Fibroblast of mammary gland (primary cell): ENCODE measurements at regions not wholly inside any gene's neighbourhood (a gene's known extent, or its start where the extent isn't known, plus 50 kb on each side); places are given as distances from the start of the nearest gene placed in this dataset.

Source experiments
- DNase-seq: peaks from one replicate; pipeline ENCODE4 v3.0.0-alpha.2; 2010; ENCODE audit warnings: low read depth
- H3K4me3 ChIP-seq: 2 replicates; pipeline ENCODE4 v1.5.1; 2011; ENCODE audit warnings: low read depth, mild to moderate bottlenecking, low read length, moderate library complexity; ENCODE audit not compliant: control insufficient read depth
- CTCF ChIP-seq: conservative IDR thresholded peaks from 2 replicates; pipeline ENCODE4 v1.5.1; 2011; ENCODE audit warnings: low read depth, low read length, inconsistent platforms; ENCODE audit not compliant: control insufficient read depth, insufficient read depth

- H3K4me3 ChIP-seq = no peak overlapping the region
- DNase-seq = no peak
- no peak for TF ChIP-seq CTCF
Observed at GRCh38 chr18:76570856-76571255, 75.8 kb upstream of the ZNF516 start.

DNA sequence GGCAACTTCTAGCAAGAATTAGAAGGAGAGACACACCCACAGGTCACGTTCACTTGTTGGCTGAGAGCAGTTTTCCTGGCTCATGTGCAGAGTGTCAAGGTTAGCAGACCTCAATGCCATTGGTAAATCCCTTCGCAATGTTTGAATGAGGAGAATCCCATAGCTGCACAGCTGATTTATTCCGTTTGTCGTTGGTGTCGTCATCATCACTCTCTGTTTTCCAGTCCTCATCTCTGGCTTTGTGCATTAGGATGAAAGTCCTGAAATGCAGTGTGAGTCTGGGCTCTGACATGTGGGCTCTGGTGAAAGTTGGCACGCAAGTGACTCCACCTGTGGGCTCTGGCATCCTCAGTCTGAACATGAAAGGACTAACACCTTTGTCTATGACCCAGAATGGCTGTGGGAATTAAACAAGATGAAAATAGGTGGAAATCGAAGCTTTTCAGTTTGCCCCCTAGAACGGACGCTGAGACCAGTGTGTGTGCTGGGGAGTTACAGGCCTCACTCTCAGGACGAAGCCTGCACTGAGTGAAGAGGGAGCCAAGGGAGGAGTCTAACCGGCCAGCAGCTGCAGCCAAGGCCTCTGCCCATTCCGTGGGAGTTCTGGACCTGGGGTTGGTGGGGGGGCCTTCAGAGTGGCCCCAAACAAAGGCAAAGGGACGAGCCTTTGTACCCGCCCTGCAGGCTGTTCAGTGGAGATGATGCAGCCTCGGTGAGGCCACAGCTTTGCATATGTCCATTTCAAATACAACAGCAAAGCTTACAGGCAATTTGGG lies 74.8 kb upstream of the ZNF516 start:
- DNase-seq = no peak
- no peak for TF ChIP-seq CTCF
- no peak overlapping the region for H3K4me3 ChIP-seq

DNA sequence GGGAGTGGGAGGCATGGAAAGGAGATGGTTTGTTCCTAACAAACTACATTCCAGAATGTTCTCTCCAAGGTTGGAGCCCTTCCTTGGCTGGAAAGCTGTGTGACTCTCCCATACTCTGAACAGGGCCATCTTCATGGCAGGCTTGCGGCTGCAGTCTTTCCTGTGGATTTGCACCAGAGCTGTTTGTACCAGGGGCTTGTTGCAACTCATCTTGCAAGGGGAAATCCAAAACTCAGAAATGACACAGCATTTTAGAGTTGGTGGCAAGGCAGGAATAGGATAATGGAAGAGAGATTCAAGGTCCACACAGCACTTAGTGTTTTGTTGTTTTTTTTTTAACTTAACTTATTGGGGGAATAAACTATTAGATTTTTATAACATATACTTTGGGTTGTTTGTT lies 73.7 kb upstream of the ZNF516 start:
- DNase-seq = no peak
- H3K4me3 ChIP-seq = no peak overlapping the region
- no peak for TF ChIP-seq CTCF

DNA sequence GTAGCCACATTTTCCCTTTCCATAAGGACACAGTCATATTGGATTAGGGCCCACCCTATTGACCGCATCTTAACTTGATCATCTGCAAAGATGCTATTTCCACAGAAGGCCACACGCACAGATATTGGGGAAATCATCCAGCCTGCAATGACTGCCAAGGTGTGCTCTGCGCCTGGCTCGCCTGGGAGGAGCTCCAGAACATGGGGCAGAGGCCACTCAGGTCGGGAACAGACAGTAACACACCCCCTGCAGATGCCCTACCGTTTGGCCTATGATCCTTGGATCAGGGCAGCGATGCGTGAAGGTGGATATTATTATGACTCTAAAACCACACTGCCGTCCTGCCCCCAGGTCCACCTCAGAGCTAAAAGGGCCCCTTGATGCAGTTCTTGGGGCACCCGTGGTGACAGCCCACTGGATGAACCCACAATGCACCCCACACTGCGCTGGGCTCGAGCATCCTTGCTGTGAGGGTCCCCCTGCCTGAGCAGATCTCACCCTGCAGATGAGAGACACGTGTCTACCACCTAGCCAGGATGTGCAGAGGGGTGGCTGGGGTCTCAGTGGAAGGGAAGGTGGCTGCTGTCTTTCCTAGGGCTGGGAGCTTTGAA lies 72.9 kb upstream of the ZNF516 start:
- no peak for DNase-seq
- H3K4me3 ChIP-seq = no peak overlapping the region
- TF ChIP-seq CTCF = no peak

- H3K4me3 ChIP-seq = no peak overlapping the region
- no peak for DNase-seq
- no peak for TF ChIP-seq CTCF
Observed at GRCh38 chr18:76566987-76567386, 71.9 kb upstream of the ZNF516 start.

DNA sequence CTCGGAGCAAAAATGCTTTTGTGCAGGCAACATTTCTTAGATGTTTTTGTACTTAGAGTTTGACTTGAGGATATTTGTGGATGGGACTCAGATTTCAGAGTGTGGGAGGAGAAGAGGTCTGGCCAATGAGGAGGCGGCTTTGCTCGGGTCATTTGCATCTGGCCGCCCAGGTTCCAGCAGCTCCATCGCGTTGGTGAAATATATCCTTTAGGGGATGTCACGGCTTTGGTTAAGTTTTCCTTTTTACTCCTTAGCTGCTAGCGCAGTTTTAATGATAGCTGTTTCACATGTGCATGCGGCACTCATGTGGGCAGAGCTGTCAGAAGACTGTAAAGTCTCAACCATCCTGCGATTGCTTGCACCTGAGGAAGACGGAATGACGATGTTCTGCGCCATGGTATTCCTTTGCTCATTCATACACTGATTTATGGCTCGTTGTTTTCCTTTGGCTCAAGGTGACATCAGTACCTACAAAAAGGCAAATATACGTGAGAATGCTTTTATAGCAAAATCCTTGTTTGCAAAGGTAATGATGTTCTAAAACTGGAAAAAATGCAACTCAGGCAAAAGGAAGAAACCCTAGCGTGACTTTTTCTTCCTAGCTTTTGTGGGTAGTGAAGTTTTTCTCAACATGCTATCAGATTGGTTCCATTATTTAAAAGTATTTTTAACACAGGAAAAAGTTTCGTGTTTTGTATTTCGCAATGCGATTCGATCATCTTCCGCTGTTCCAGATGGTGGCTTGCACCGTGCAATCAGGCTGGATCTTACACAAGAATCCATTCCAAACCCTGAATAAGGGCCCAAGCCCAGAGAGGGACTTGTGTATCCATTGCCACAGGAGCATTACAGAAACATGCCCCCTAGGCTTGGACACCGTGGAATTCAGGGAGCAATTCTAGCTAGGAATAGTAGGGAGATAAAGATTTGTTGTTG lies 70.5 kb upstream of the ZNF516 start:
- peak overlapping the region; percentile 58 for H3K4me3 ChIP-seq
- TF ChIP-seq CTCF = no peak
- DNase-seq = peak; percentile 97
